Inferior parietal cortex (tissue), 1 donor: ENCODE measurements at regions not wholly inside any gene's neighbourhood (a gene's known extent, or its start where the extent isn't known, plus 50 kb on each side); places are given as distances from the start of the nearest gene placed in this dataset.
"Not testable (repeated sequence)": the region's sequence is repeated elsewhere in the genome, so short reads cannot be mapped to it uniquely, and the experiment has no call there.

Experiments
- DNase-seq: peaks from one replicate; pipeline ENCODE4 v3.0.0-alpha.2; 2016; ENCODE audit errors: extremely low spot score

DNA sequence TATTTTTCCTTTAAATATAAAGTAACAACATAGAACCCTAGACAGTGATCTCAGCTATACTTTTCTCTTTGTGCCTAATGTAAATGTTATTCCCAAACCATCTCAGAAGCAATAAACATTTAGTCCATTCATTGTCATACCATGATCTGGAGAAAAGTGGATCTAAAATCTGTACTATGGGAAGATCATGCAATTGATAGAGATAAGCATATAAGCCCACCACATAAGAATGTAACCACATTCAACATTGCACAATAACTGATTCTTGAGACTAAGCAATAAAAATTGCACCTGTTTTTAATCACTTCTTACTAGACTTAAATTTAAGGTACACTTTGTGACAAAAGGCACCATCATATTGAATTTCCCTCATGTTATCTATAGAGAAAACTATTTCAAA is 1403.0 kb upstream of the C9orf72 start:
- no peak for DNase-seq

DNA sequence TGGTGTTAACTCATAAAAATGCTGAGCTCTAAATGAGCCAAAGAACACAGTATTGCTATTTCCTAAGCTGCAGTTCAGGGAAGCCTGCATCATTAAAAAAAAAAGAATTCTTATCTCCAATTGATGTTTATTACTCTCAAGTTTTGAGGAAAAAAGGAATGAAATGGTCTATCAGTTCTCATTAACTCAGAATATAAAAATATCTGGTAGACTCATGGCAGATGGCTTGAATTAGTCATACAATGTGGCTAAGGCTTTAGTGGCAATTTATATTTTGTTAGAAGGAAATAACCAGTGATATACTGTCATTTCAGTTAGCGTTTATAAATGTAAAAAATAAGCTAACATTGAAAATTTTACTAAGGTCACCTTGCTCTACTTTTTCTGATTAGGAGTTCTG is 1403.4 kb upstream of the C9orf72 start:
- DNase-seq = no peak

DNA sequence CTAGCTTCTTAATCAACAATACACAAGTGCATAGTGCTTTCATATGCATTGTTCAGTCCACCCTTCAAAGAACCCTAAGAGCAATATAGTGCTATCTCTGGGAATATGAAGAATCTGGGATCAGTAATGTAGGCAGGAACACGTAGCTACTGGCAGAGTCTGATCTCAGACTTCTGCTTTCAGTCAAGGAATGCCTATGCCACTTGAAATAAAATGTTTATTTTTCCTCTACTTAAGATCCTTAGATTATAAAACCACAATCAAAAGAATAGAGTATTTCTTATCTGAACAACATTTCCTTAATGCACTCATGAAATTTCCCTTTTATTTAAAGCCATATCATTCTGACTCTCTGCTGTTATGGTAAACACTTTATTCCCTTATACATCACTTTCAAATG is 1407.8 kb upstream of the C9orf72 start:
- no peak for DNase-seq

DNA sequence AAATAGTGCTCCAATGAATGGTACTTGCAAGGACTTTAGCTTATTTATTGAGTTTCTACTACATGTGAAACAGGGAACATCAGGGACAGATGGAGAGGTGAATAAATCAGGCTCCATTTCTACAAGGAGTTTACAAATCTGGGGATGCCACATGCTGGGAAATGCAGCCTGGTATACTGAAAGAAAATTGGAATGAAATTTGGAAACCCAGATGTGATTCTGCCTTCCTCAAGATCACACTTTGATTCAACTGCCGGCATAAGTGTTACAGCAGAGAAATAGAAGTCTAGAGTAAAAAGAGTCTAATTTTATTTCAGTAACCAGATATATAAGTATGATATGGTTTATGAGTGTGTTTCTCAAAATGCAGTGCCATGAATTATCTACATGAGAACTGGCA is 1408.4 kb upstream of the C9orf72 start:
- no peak for DNase-seq

DNA sequence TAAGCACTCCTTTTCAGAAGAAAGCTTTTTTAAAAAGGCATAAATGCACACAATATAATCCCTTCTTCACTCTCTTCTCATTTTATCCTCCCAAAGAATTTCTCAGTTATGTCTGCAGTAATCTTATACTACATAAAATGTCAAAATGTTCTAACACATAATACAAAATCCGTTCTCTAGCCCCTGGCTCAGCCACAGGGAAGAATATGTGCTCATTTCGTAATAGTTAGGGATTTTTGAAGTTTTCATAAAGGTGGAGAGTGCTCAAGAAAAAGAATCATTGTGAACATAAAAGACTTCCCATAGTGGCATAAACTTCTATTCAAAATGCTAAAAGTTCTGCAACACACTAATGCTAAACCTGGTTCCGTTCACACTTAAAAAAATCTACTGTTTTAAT is 1410.7 kb upstream of the C9orf72 start:
- no peak for DNase-seq

DNA sequence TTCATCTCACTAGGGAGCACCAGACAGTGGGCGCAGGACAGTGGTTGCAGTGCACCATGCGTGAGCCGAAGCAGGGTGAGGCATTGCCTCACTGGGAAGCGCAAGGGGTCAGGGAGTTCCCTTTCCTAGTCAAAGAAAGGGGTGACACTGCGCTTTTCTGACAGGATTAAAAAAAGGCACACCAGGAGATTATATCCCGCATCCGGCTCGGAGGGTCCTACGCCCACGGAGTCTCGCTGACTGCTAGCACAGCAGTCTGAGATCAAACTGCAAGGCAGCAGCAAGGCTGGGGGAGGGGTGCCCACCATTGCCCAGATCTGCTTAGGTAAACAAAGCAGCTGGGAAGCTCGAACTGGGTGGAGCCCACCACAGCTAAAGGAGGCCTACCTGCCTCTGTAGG is 1416.7 kb upstream of the C9orf72 start:
- not testable (repeated sequence) for DNase-seq

DNA sequence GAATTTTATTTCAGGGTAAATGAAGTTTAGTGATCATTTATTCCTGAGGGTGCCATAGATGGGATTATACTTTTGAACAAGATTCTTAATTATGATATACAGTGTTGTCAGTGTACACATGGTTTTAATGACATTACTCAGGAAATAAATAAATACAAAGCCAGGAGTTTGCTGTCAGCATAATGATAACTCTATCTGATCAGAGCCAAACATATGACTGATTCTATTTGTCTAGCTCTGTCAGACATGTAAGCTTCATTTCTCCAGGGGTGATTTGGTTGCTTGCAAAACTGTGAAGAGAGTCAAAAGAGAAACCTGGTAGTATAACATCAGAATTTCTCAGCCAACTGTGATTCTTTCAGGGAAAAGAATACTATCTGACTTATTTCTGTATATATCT is 1425.8 kb upstream of the C9orf72 start:
- DNase-seq = no peak

DNA sequence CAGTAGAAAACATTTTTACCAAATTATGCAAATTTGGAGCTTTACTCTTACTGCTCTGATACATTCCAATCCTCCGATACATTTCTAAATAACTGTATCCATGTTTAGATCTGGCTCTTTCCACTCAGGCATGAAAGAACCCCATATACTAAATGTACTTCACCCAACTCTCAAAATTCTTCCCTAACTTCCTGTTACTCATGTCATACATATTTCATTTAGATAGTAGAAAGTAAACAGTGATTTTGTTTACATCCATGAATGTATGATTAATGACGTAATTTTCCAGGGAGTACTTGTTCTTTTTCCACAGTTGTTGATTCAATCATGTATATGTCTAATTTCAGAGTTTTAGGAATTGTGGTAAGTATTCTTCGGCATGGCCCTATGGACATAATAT is 1426.5 kb upstream of the C9orf72 start:
- no peak for DNase-seq

DNA sequence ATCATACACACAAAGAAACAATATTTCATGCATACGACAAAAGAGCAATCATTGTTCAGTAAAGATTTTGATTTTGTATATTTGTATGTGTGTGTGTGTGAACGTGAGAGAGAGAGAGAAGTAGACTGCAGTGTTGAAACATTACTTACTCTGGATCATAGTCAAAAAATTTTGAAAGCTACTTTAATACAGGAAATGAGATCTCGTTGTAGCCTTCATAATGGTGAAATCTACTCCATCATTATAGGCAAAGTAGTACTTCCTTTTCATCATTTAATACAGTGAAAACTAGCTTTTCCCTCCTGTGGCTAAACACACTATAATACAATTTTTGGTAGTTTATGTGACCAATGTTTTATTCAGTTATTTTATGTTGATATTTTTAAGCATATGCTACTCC is 1427.7 kb upstream of the C9orf72 start:
- no peak for DNase-seq

DNA sequence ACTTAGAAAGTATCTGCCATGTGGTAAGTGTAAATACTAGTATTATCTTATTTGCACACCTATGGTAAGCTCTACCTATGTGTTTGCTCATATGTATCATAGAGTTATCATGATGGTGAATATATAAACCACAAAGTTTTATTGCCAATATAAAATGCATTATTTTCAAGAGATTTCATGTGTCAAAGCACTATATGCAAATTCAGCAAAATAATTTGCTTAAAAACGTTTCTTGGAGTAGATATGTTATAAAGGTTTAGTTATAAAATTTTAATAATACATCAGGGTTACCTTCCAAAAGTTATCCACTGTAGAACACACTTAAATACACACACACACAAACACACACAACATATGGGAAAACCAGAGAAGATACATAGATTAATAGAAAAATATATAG is 1431.7 kb upstream of the C9orf72 start:
- DNase-seq = no peak

DNA sequence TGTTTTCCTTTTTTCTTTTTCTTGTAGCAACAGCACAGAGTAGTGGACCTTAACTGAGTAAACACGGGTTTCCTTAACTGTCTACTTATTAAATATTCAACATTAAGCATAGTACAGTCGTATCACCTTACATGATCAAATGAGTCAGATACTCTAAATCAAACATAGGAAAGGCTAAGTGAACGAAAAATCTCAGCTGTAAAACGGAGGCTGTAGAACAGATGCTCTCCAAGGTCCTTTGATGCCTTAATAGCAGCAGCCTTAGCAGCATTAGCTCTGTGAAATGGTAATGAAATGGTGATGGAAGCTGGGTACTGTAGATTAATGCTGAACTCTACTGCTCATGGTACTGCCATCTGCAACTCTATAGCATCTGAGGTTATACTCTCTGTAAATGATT is 1433.3 kb upstream of the C9orf72 start:
- DNase-seq = no peak

DNA sequence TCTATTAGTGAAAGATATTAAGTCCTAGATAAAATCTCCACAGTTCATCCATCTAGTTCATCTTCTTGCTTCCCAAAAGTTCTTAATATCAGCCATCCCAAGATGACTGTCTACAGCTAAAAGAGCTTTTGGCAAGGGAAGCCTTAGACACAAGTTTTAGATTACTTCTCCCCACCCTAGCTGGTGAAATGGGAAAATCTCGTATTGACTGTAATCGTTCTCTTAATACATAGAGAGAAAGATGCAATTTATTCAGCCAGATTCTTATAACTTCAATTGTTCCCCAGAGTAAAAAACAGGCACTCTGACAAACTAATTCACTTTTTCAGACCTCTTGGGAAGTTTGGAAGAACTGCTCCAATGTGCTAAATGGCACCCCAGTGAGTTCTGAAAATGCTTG is 1439.6 kb upstream of the C9orf72 start:
- DNase-seq = no peak

DNA sequence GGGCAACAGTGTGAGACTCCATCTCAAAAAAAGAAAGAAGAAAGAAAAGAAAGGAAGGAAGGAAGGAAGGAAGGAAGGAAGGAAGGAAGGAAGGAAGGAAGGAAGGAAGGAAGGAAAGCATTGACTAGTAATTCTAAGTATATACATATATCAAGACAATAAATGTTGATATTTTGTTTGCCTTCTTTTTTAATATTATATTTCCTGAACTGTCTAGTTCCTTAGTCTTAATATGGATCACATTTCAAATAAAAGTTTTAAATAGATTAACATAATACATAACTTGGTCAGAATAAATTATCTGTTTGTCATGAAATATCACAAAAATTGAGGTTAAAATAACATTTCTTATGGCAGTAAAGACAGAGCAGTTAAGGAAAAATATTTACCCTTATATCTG is 1448.4 kb upstream of the C9orf72 start:
- DNase-seq = no peak

DNA sequence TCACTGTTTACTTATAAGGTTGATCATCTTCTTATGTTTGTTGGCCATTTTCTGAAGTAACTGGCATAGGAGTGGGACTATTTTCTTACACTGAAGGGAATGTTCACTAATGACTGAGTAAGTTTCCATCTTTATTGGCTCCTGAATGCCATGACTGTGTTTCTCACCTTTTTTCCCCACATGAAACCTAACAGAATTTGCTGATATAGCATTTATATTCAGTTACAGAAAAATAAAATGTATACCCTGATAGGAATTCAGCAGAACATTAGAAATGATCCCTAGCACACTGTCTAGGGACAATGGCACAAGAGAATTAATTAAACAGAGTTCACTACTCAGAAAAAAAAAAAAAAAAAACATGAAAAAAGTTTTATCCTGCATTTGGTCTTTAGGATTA is 1465.1 kb upstream of the C9orf72 start:
- DNase-seq = no peak

DNA sequence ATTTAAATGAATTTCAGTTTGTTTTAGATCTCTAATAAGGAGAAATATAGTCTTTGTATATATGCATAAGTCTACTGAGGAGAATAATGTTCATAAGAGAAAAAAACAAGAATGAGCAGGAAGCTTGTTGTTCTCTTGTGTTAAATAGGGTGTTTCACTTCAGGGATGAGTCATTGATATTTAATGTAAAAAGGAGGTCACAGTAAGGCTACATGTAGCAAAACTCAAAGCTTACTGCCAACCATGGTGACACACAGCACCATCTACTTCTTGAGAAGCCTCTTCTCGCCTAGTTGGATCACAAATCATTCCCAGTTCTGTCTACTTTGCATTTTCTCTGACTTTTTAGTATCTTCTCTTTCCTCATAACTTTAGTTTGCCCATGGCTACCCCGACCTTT is 1466.0 kb upstream of the C9orf72 start:
- no peak for DNase-seq

DNA sequence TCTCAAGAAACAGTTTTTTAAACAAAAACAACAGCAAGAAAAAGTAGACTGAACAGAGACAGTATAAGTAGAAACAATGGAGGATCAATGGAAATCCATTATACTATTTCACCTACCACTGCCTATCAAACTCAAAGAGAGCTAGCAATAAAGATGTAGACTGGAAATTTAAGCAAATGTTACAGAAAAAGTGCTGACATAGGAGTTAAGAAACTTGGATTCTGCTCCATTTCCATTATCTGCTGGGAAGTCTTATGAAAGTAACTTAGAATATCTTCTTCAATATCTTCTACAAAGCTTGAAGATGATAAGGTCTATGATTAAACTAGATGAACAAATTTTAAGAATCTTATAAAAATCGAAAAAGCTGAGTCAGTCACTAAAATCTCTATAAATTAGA is 1469.8 kb upstream of the C9orf72 start:
- DNase-seq = no peak

DNA sequence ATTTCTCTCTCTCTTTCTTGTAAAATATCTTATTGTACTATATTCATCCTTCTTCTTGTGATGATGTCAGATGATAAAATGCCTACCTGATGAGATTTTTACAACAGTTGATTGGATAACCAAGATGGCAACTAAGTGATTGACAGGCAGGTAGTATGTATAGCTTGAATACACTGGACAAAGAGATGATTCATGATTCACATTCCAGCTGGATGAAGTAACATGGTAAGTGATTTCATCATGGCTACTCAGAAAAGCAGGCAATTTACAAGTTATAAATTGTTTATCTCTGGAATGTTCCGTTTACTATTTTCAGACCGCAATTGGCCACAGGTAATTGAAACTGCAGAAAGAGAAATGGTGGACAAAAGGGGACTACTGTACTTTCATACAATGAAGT is 1471.7 kb upstream of the C9orf72 start:
- no peak for DNase-seq

DNA sequence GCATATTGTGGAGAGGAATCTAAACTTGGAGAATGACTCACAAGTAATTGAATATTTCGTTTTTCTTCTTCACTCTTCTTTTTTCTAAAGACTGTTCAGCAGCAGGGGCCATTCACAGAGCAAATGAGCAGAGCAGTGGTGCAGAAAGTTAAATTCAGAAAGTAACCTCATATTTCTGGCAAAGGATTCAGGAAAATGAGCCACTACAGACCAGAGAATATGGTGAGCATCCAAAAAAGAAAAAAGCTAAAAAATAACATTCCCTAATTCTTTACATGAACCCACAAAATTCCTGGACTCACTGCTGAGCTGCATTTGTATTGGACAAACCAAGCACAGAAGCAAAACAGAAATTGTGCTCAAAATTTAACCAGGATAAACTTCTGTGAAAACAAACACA is 1486.8 kb upstream of the C9orf72 start:
- DNase-seq = no peak

DNA sequence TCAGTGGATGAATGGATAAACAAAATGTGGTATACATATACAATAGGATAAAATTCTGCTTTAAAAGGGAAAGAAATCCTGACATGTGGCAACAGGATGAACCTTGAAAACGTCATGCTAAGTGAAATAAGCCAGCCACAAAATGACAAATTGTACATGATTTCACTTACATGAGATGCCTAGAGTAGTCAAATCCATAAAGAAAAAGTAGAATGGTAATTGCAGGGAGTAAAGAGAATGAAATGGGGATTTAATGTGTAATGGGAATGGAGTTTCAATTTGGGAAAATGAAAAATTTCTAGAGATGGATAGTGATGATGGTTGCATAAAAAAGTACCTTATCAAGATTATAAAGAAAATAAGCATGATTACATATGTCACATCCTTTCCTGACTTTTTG is 1489.2 kb upstream of the C9orf72 start:
- DNase-seq = no peak

DNA sequence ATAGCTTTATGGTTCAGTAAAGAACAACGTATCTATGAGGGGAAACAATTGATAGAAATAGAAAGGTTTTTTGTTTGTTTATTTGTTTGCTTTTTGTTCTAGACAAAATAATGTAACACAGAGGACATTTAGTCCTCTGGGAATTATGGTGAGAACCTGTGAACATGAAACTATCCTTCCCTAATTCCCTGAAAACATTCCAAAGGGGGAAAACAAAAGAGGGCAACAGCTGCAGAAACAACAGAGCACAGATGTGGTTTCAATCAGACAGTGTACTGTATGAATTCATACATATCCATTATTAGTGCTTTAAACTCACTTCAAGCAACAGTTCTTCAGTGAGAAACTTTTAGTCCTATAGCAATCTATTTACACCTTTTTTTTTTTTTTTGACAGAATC is 1489.8 kb upstream of the C9orf72 start:
- no peak for DNase-seq

DNA sequence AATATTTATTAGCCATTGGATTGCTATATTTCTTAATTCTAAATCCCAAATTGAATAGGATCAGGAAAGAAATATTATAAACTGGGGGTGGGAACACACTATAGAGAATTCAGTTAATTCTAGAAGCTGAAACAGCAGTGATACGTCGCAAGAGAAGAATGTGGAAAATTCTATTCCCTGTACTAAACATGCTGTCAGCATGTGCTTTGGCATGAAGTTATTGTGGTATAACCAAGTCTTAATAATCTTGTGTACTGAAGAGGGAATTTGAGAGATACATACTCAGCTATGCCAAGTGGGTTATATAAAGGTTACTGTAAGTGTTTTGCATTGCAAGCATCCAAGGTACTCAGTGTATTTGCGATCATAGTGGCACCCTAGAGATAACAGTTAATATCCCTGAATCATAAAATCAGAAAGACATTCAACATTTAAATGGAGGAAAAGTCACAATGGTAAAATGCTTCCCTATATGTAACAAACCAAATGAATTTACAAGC is 1492.9 kb upstream of the C9orf72 start:
- no peak for DNase-seq

DNA sequence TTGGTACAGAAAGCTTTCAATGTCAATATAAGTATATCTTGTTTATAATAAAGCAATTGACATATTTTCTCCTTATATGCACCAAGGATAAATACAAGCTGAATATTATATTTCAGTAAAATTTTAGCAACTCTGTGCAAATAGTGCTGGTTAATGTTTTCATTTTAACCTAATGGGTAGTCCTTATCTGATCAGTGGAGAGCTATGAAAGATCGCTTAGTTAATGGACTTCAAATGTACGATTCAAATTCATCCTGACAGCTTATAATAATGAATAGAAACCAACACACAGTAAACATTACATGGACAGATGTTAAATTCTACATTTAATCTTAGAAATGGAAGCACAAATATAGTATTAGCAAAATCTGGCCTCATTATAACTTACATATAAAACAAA is 1495.2 kb upstream of the C9orf72 start:
- no peak for DNase-seq

DNA sequence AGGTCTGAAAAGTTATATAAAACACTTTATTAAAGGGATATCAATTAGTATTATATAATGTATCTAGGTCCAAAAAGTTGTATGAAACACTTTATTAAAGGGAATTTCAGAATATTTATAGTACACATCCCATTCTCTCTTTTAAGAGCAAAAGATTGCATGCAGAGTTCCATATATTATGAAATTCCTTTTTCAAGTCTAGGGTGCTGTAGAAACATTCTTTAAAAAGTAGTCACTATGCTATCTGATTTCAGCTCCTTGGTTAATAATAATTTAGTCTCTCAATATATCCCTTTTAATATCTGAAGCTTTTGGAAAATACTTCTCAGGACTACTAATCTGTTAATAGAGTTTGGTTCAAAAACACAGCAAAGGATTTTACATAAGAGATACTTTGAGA is 1496.1 kb upstream of the C9orf72 start:
- DNase-seq = no peak

DNA sequence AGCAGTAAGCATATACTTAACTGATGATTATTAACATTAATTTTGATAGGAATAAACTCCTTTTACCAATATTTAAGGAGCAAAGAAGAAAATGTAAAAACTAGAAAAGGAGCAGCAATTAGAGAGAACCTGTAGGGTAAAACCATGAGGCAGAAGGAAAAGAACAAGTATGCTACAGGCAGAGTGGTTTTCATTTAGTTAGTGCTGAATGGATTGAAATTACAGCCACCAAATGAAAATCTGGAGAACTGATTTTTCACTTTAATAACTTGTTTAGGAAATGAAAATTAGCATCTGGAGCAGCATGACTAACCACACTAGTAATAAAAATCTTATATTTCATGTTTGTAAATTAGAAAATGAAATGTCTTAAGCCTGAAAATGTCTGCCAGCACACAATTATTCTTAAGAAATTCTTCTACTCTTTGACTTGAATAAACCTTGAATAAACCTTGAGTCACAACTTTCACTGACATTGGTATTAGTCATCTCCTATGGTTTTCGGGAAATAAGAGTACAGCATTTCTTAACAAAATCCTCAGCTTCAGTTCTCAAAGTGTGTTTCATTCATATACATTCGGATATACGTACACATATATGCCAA is 1504.9 kb upstream of the C9orf72 start:
- DNase-seq = no peak

DNA sequence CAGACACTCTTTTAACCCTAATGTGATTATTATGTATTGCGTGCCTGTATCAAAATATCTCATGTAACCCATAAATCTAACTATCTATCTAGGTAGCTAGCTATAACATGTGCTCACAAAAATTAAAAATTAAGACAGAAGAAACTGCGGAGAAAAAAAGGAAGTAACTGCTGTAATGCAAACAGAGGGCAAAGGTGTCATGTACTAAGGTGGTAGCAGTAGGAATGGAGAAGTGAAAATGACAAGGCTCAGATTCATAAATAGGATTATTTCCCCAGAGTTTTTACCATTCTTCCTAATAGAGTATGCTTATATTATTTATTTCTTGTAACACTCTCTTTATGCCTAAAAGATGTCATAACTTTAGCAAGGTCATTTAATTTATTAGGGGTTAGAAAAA is 1527.5 kb upstream of the C9orf72 start:
- no peak for DNase-seq
